Panc1 (cell line): ENCODE measurements at regions not wholly inside any gene's neighbourhood (a gene's known extent, or its start where the extent isn't known, plus 50 kb on each side); places are given as distances from the start of the nearest gene placed in this dataset.

Source experiments
- ATAC-seq: fragments of 200-7000 bp; cut with Tn5 transposase; 2 replicates; pipeline ENCODE4 v1.9.1; 2020; ENCODE audit warnings: mild to moderate bottlenecking, moderate library complexity
- BruUV-seq: library from RNA; stranded (reverse); fragments of 400-500 nt; replicated peaks from 2 replicates; lab custom pipeline; 2021; lab: Mats Ljungman, UMichigan
- CTCF ChIA-PET: fragments of 300-600 bp; sonication (Branson Sonifier 250); formaldehyde crosslinking; loops from one replicate; lab custom pipeline; 2022; ENCODE audit warnings: antibody characterized with exemption; lab: Charles Lee
- POLR2A ChIA-PET: fragments of 300-600 bp; sonication (Branson Sonifier 250); formaldehyde crosslinking; loops from one replicate; lab custom pipeline; 2022; ENCODE audit warnings: antibody characterized with exemption; lab: Charles Lee
- DNase-seq: peaks from one replicate; pipeline ENCODE4 v3.0.0-alpha.2; 2010; ENCODE audit warnings: low read depth, low spot score
- H3K27ac ChIP-seq: 2 replicates; pipeline ENCODE4 v1.5.1; 2011; ENCODE audit warnings: mild to moderate bottlenecking, low read length, inconsistent platforms
- H3K27me3 ChIP-seq: fragments of 200-500 bp; sonication (Bioruptor generic); 2 replicates; pipeline ENCODE4 v1.6.0; 2014; ENCODE audit warnings: low read length, inconsistent platforms; ENCODE audit not compliant: control insufficient read depth, insufficient read depth
- H3K36me3 ChIP-seq: fragments of 200-500 bp; sonication (Bioruptor generic); 2 replicates; pipeline ENCODE4 v1.5.1; 2014; ENCODE audit warnings: inconsistent platforms, mild to moderate bottlenecking, low read length, moderate library complexity; ENCODE audit not compliant: control insufficient read depth, insufficient read depth
- H3K4me1 ChIP-seq: 2 replicates; pipeline ENCODE4 v1.5.1; 2011; ENCODE audit warnings: inconsistent platforms, mild to moderate bottlenecking, low read length, moderate library complexity; ENCODE audit not compliant: control insufficient read depth, insufficient read depth
- H3K4me3 ChIP-seq, 2 experiments: 2 replicates each; pipeline ENCODE4 v1.5.1; 2011 to 2012; ENCODE audit warnings: low read depth in 2 of 2, low read length in 2 of 2, mild to moderate bottlenecking in 2 of 2, inconsistent platforms in 1 of 2, moderate library complexity in 1 of 2
- H3K9me3 ChIP-seq: fragments of 200-500 bp; sonication (Bioruptor generic); 2 replicates; pipeline ENCODE4 v1.5.1; 2014; ENCODE audit warnings: low read depth, mild to moderate bottlenecking, inconsistent platforms, low read length, moderate library complexity; ENCODE audit not compliant: control insufficient read depth, insufficient read depth
- POLR2AphosphoS5 ChIP-seq: IDR thresholded peaks from 2 replicates; pipeline ENCODE4 v1.6.1; 2012; ENCODE audit warnings: mild to moderate bottlenecking, low read depth, low read length, moderate library complexity
- SIN3A ChIP-seq: IDR thresholded peaks from 2 replicates; pipeline ENCODE4 v1.6.1; 2012; ENCODE audit warnings: low read depth, mild to moderate bottlenecking, low read length, moderate library complexity, borderline replicate concordance; ENCODE audit not compliant: insufficient read depth
- TCF7L2 ChIP-seq: IDR thresholded peaks from 2 replicates; pipeline ENCODE4 v1.6.1; 2011; ENCODE audit warnings: mild to moderate bottlenecking, low read depth, low read length, inconsistent platforms
- in situ Hi-C: cut with HindIII; loops from 2 replicates; pipeline ENCODE4 v1.10.0; 2016; ENCODE audit warnings: low sequenced_read_pairs, low pct_unique_long_range_greater_than_20kb
- intact Hi-C: fragments of 100-400 bp; cut with micrococcal nuclease; formaldehyde crosslinking; loops from one replicate; pipeline ENCODE4 v1.10.0; 2022; ENCODE audit not compliant: unreplicated experiment
- TF ChIP-seq, protein P1 (sequence below), 2 experiments: IDR thresholded peaks; 2 replicates each; pipeline ENCODE4 v1.6.1; 2011 to 2012; ENCODE audit warnings: low read depth in 2 of 2, control low read depth in 1 of 2, low read length in 1 of 2, mild to moderate bottlenecking in 1 of 2, moderate library complexity in 1 of 2; ENCODE audit not compliant: insufficient read depth in 1 of 2
- TF ChIP-seq, protein P2 (sequence below): fragments of 450-650 bp; IDR thresholded peaks from 2 replicates; pipeline ENCODE4 v1.5.1; 2017; ENCODE audit warnings: mild to moderate bottlenecking

DNA sequence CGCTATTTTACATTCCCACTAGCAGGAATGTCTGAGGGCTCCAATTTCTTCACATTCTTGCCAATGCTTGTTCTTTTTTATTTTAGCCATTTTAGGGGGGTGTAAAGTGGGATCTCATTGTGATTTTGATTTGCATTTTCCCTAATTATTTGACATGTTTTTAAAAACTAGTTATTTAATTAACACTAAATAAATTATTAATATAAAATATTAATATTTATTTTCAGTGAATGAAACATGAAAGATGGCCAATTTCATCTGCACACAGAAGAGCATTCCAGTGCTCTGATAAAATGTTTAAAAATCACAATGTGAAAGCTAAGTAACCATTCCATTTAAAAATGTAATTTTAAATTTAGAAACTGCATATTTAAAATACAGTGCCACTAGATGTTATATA is 322.2 kb upstream of the ZNF521 start:
- H3K9me3 ChIP-seq: no peaks in the 10 kb centered on the region
- in situ Hi-C loops (no loop called here), intact Hi-C loops (no loop called here)
- TF ChIP-seq, protein P1, sequence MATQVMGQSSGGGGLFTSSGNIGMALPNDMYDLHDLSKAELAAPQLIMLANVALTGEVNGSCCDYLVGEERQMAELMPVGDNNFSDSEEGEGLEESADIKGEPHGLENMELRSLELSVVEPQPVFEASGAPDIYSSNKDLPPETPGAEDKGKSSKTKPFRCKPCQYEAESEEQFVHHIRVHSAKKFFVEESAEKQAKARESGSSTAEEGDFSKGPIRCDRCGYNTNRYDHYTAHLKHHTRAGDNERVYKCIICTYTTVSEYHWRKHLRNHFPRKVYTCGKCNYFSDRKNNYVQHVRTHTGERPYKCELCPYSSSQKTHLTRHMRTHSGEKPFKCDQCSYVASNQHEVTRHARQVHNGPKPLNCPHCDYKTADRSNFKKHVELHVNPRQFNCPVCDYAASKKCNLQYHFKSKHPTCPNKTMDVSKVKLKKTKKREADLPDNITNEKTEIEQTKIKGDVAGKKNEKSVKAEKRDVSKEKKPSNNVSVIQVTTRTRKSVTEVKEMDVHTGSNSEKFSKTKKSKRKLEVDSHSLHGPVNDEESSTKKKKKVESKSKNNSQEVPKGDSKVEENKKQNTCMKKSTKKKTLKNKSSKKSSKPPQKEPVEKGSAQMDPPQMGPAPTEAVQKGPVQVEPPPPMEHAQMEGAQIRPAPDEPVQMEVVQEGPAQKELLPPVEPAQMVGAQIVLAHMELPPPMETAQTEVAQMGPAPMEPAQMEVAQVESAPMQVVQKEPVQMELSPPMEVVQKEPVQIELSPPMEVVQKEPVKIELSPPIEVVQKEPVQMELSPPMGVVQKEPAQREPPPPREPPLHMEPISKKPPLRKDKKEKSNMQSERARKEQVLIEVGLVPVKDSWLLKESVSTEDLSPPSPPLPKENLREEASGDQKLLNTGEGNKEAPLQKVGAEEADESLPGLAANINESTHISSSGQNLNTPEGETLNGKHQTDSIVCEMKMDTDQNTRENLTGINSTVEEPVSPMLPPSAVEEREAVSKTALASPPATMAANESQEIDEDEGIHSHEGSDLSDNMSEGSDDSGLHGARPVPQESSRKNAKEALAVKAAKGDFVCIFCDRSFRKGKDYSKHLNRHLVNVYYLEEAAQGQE (IDR thresholded peaks at IDR 0.05; ENCODE audit: insufficient read depth in 1 of 2, low read depth in 2 of 2, low read length in 1 of 2): no peak
- TF ChIP-seq TCF7L2: no peak
- TF ChIP-seq POLR2AphosphoS5: no peak
- TF ChIP-seq, protein P2, sequence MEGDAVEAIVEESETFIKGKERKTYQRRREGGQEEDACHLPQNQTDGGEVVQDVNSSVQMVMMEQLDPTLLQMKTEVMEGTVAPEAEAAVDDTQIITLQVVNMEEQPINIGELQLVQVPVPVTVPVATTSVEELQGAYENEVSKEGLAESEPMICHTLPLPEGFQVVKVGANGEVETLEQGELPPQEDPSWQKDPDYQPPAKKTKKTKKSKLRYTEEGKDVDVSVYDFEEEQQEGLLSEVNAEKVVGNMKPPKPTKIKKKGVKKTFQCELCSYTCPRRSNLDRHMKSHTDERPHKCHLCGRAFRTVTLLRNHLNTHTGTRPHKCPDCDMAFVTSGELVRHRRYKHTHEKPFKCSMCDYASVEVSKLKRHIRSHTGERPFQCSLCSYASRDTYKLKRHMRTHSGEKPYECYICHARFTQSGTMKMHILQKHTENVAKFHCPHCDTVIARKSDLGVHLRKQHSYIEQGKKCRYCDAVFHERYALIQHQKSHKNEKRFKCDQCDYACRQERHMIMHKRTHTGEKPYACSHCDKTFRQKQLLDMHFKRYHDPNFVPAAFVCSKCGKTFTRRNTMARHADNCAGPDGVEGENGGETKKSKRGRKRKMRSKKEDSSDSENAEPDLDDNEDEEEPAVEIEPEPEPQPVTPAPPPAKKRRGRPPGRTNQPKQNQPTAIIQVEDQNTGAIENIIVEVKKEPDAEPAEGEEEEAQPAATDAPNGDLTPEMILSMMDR: no peak
- no peak for TF ChIP-seq SIN3A
- no TSS peak for BruUV-seq
- POLR2A ChIA-PET: no interaction called here
- no peaks in the 10 kb centered on the region for H3K36me3 ChIP-seq
- DNase-seq (no peak), ATAC-seq (no peak)
- CTCF ChIA-PET: no interaction called here
- H3K4me3 ChIP-seq: no peak overlapping the region
- H3K27ac ChIP-seq: no peak overlapping the region
- H3K4me1 ChIP-seq: no peaks in the 10 kb centered on the region
- H3K27me3 ChIP-seq: no peaks in the 10 kb centered on the region

DNA sequence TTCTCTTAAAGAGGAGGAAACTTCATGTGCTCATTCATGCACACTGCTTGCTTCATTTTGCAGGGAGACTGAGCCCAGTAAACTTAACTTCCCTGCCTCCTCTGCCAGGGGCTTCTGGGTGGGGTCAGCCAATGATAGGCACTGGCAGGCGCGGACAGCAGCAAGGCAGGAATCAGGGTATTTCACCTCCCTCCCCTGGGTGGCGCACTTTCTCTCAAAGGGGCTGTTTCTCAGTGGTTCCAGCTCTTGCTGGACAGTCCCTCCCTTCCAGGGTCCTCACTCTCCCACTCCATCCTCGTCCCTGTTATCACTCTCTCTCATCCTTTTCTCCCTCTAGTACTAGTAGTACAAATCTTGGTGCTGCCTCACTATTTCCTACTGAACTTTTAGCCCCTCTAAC is 320.5 kb upstream of the ZNF521 start:
- no TSS peak for BruUV-seq
- in situ Hi-C loops: no loop called here
- H3K27me3 ChIP-seq: no peaks in the 10 kb centered on the region
- H3K36me3 ChIP-seq: no peaks in the 10 kb centered on the region
- no peaks in the 10 kb centered on the region for H3K4me1 ChIP-seq
- intact Hi-C loops: no loop called here
- no peak for DNase-seq
- no peak for ATAC-seq
- no peak overlapping the region for H3K27ac ChIP-seq
- H3K9me3 ChIP-seq: no peaks in the 10 kb centered on the region
- TF ChIP-seq, protein P2: no peak
- TF ChIP-seq SIN3A: no peak
- TF ChIP-seq TCF7L2: no peak
- TF ChIP-seq, protein P1 (IDR thresholded peaks at IDR 0.05; ENCODE audit: insufficient read depth in 1 of 2, low read depth in 2 of 2, low read length in 1 of 2): no peak
- TF ChIP-seq POLR2AphosphoS5: no peak
- no peak overlapping the region for H3K4me3 ChIP-seq
- POLR2A ChIA-PET: no interaction called here
- CTCF ChIA-PET: no interaction called here
